H1 (cell line): ENCODE measurements at regions not wholly inside any gene's neighbourhood (a gene's known extent, or its start where the extent isn't known, plus 50 kb on each side); places are given as distances from the start of the nearest gene placed in this dataset.

Experiments
- CTCF ChIA-PET: fragments of 300-600 bp; sonication (Branson Sonifier 250); formaldehyde crosslinking; loops from one replicate; lab custom pipeline; 2021; ENCODE audit not compliant: partially characterized antibody; lab: Charles Lee
- POLR2A ChIA-PET: fragments of 300-600 bp; sonication (Branson Sonifier 250); formaldehyde crosslinking; loops from one replicate; lab custom pipeline; 2021; ENCODE audit warnings: inconsistent platforms; ENCODE audit not compliant: partially characterized antibody; lab: Charles Lee
- DNase-seq, 2 experiments: peaks; one replicate each; pipeline versions ENCODE4 v3.0.0 to v3.0.0-alpha.2; 2010 to 2022; ENCODE audit warnings: low spot score in 2 of 2, low read depth in 1 of 2, mixed read lengths in 1 of 2
- FAIRE-seq: peaks from 2 replicates; lab custom pipeline; 2011; peaks lifted over from hg19 to GRCh38; lab: Jason Lieb, UNC
- H2AFZ ChIP-seq: 2 replicates; pipeline ENCODE4 v1.8.1; 2012; ENCODE audit warnings: low read length, inconsistent platforms
- H2AK5ac ChIP-seq: 2 replicates; pipeline ENCODE4 v1.6.1; 2013; ENCODE audit warnings: low read depth, low read length
- H2BK120ac ChIP-seq: replicated peaks from 2 replicates; pipeline ENCODE3; 2013; ENCODE audit warnings: low read depth, low read length, inconsistent platforms
- H2BK12ac ChIP-seq: 2 replicates; pipeline ENCODE4 v1.6.1; 2013; ENCODE audit warnings: low read depth, low read length
- H2BK15ac ChIP-seq: 2 replicates; pipeline ENCODE4 v1.6.1; 2013; ENCODE audit warnings: low read length
- H2BK20ac ChIP-seq: 2 replicates; pipeline ENCODE4 v1.6.1; 2013; ENCODE audit warnings: low read length
- H2BK5ac ChIP-seq: 2 replicates; pipeline ENCODE4 v1.6.1; 2013; ENCODE audit warnings: low read depth, low read length
- H3K14ac ChIP-seq: 2 replicates; pipeline ENCODE4 v1.6.1; 2013; ENCODE audit warnings: inconsistent platforms; ENCODE audit not compliant: insufficient read length
- H3K18ac ChIP-seq: 2 replicates; pipeline ENCODE4 v1.6.1; 2013; ENCODE audit warnings: low read length; ENCODE audit errors: extremely low read depth
- H3K23ac ChIP-seq: 2 replicates; pipeline ENCODE4 v1.6.1; 2013; ENCODE audit warnings: inconsistent platforms; ENCODE audit not compliant: insufficient read length
- H3K23me2 ChIP-seq: 2 replicates; pipeline ENCODE4 v1.6.1; 2013; ENCODE audit warnings: low read depth, low read length
- H3K27ac ChIP-seq: 2 replicates; pipeline ENCODE4 v1.6.1; 2011; ENCODE audit warnings: low read depth, low read length, inconsistent platforms
- H3K27me3 ChIP-seq, 4 experiments: replicated peaks in 1 of 4; 1 replicate in 1 of 4; 2 replicates in 3 of 4; pipeline versions ENCODE4 v1.6.1 to v1.8.1; 2011 to 2013; ENCODE audit warnings: low read length in 3 of 4, mild to moderate bottlenecking in 3 of 4, inconsistent platforms in 2 of 4, mixed read lengths in 2 of 4, moderate library complexity in 1 of 4; ENCODE audit not compliant: control insufficient read depth in 3 of 4, insufficient read depth in 3 of 4; ENCODE audit errors: extremely low read depth in 1 of 4
- H3K36me3 ChIP-seq, 4 experiments: 2 replicates each; pipeline versions ENCODE4 v1.6.1 to v1.8.1; 2011 to 2013; ENCODE audit warnings: mild to moderate bottlenecking in 4 of 4, low read length in 3 of 4, moderate library complexity in 2 of 4, control low read depth in 1 of 4, inconsistent platforms in 1 of 4; ENCODE audit not compliant: insufficient read depth in 4 of 4, control insufficient read depth in 2 of 4
- H3K4ac ChIP-seq: replicated peaks from 2 replicates; pipeline ENCODE3; 2013; ENCODE audit warnings: low read length, low read depth, mixed read lengths, inconsistent platforms; ENCODE audit not compliant: insufficient read length
- H3K4me1 ChIP-seq, 4 experiments: replicated peaks in 1 of 4; 1 replicate in 1 of 4; 2 replicates in 3 of 4; pipeline versions ENCODE4 v1.6.1 to v1.8.1; 2011 to 2013; ENCODE audit warnings: low read length in 3 of 4, inconsistent platforms in 2 of 4, mixed read lengths in 1 of 4; ENCODE audit not compliant: insufficient read depth in 4 of 4, control insufficient read depth in 3 of 4
- H3K4me2 ChIP-seq, 2 experiments: 2 replicates each; pipeline versions ENCODE4 v1.6.1 to v1.8.1; 2011 to 2013; ENCODE audit warnings: low read depth in 2 of 2, low read length in 2 of 2, control low read depth in 1 of 2, inconsistent platforms in 1 of 2, mild to moderate bottlenecking in 1 of 2; ENCODE audit not compliant: insufficient read depth in 1 of 2
- H3K4me3 ChIP-seq, 4 experiments: fragments of 200-600, 300-600 bp in 1 of 4; sonication (generic), shearing (Covaris generic), sonication (Bioruptor Twin) in 1 of 4; 2 replicates each; pipeline versions ENCODE4 v1.5.1 to v1.8.1; 2011 to 2016; ENCODE audit warnings: low read length in 4 of 4, low read depth in 3 of 4, control low read depth in 2 of 4, inconsistent platforms in 2 of 4, mild to moderate bottlenecking in 2 of 4, mixed read lengths in 1 of 4, moderate library complexity in 1 of 4; ENCODE audit not compliant: insufficient read depth in 2 of 4; ENCODE audit errors: extremely low read depth in 1 of 4
- H3K56ac ChIP-seq: replicated peaks from 2 replicates; pipeline ENCODE3; 2013; ENCODE audit warnings: low read depth, mild to moderate bottlenecking, mixed read lengths, low read length, inconsistent platforms; ENCODE audit not compliant: insufficient read length
- H3K79me1 ChIP-seq: 2 replicates; pipeline ENCODE4 v1.6.1; 2013; ENCODE audit warnings: low read depth, low read length, control low read depth
- H3K79me2 ChIP-seq, 2 experiments: 2 replicates each; pipeline versions ENCODE4 v1.6.1 to v1.8.1; 2012 to 2013; ENCODE audit warnings: low read length in 2 of 2, mild to moderate bottlenecking in 2 of 2, inconsistent platforms in 1 of 2; ENCODE audit not compliant: insufficient read depth in 2 of 2, control insufficient read depth in 1 of 2
- H3K9ac ChIP-seq, 4 experiments: replicated peaks in 1 of 4; 1 replicate in 1 of 4; 2 replicates in 3 of 4; pipeline versions ENCODE4 v1.6.1 to v1.8.1; 2011 to 2013; ENCODE audit warnings: low read depth in 3 of 4, low read length in 3 of 4, control low read depth in 2 of 4, mild to moderate bottlenecking in 2 of 4, moderate library complexity in 2 of 4, inconsistent platforms in 1 of 4; ENCODE audit errors: extremely low read depth in 1 of 4
- H3K9me3 ChIP-seq, 2 experiments: 2 replicates each; pipeline versions ENCODE4 v1.6.1 to v1.8.1; 2012 to 2013; ENCODE audit warnings: mild to moderate bottlenecking in 2 of 2, moderate library complexity in 2 of 2, control low read depth in 1 of 2, inconsistent platforms in 1 of 2, low read depth in 1 of 2, low read length in 1 of 2, mixed read lengths in 1 of 2; ENCODE audit not compliant: insufficient read depth in 2 of 2
- H4K20me1 ChIP-seq, 2 experiments: replicated peaks in 1 of 2; 2 replicates each; pipeline versions ENCODE3 to v1.8.1; 2011 to 2013; ENCODE audit warnings: inconsistent platforms in 2 of 2, low read length in 2 of 2, mild to moderate bottlenecking in 1 of 2; ENCODE audit not compliant: insufficient read depth in 2 of 2, control insufficient read depth in 1 of 2
- H4K5ac ChIP-seq: 2 replicates; pipeline ENCODE4 v1.6.1; 2013; ENCODE audit warnings: low read length, low read depth, mixed read lengths, inconsistent platforms; ENCODE audit not compliant: insufficient read length
- H4K8ac ChIP-seq: 2 replicates; pipeline ENCODE4 v1.8.0; 2013; ENCODE audit warnings: mild to moderate bottlenecking, moderate library complexity, low read length, inconsistent platforms; ENCODE audit not compliant: insufficient read depth; ENCODE audit errors: extremely low read depth
- H4K91ac ChIP-seq: replicated peaks from 2 replicates; pipeline ENCODE3; 2013; ENCODE audit warnings: low read length, mixed read lengths, inconsistent platforms; ENCODE audit not compliant: insufficient read length
- CBX5 ChIP-seq: fragments of 300-800, 300-1000 bp; sonication (generic); IDR thresholded peaks from 2 replicates; pipeline ENCODE4 v1.7.1; 2016; ENCODE audit warnings: antibody characterized with exemption, low read length, low read depth
- E2F6 ChIP-seq: IDR thresholded peaks from 2 replicates; pipeline ENCODE4 v1.6.1; 2012; ENCODE audit warnings: inconsistent platforms
- NRF1 ChIP-seq: IDR thresholded peaks from 2 replicates; pipeline ENCODE4 v1.6.1; 2011; ENCODE audit warnings: mild to moderate bottlenecking, low read depth, low read length, improper control_type of control experiment
- TCF12 ChIP-seq: IDR thresholded peaks from 2 replicates; pipeline ENCODE4 v1.6.1; 2011; ENCODE audit warnings: low read depth, mild to moderate bottlenecking, low read length
- WGBS, 2 experiments: shearing (Covaris generic) in 1 of 2; methylation state at CpG; one replicate each; pipeline versions ENCODE4 v1.1.6 to v1.1.7; 2013 to 2015; ENCODE audit warnings: low lambda C conversion rate in 2 of 2, mixed read lengths in 2 of 2, inconsistent platforms in 1 of 2, low coverage in 1 of 2, missing lambda C conversion rate in 1 of 2; ENCODE audit not compliant: insufficient replicate concordance in 2 of 2, insufficient coverage in 1 of 2, insufficient read length in 1 of 2; ENCODE audit errors: extremely low coverage in 1 of 2, missing lambda C conversion rate in 1 of 2; 5-methylcytosine and 5-hydroxymethylcytosine counted together

GRCh38 chr2:150587547-150588505 is 100.4 kb upstream of the RND3 start:
- H2BK5ac ChIP-seq, result no peak overlapping the region
- no peak overlapping the region for H2BK12ac ChIP-seq
- no peaks in the 10 kb centered on the region for H3K9me3 ChIP-seq
- H2BK20ac ChIP-seq, result no peak overlapping the region
- no peaks in the 10 kb centered on the region for H3K79me1 ChIP-seq
- no peak overlapping the region for H3K4me2 ChIP-seq
- no peak overlapping the region for H3K9ac ChIP-seq
- no peak overlapping the region for H3K56ac ChIP-seq
- H4K5ac ChIP-seq, result no peak overlapping the region
- H3K4me3 ChIP-seq, result no peak overlapping the region
- no peak overlapping the region for H2AK5ac ChIP-seq
- H3K27me3 ChIP-seq, result no peaks in the 10 kb centered on the region
- WGBS, 2 experiments, result 85% methylated on average over 10 of the region's 10 CpGs; no CpG with 5 or more reads in 1 of the 2 experiments
- ChIA-PET POLR2A (no interaction called here), CTCF (interaction anchor here (0.7 to 1.5 kb wide), 6 partner anchors 21 to 444 kb away, joined by 3 to 4 read pairs (median 3); no protein-coding TSS in a partner anchor)
- H3K4ac ChIP-seq, result no peak overlapping the region
- H2AFZ ChIP-seq, result 0 out of 2 replicates have a peak overlapping the region, but pooled peaks have one; percentile 7
- FAIRE-seq (no peak), DNase-seq (no peak)
- no peaks in the 10 kb centered on the region for H3K4me1 ChIP-seq
- H3K23me2 ChIP-seq, result no peaks in the 10 kb centered on the region
- H4K20me1 ChIP-seq, result no peaks in the 10 kb centered on the region
- H2BK15ac ChIP-seq, result no peak overlapping the region
- no peaks in the 10 kb centered on the region for H3K79me2 ChIP-seq
- no peak overlapping the region for H3K23ac ChIP-seq
- H4K91ac ChIP-seq, result no peak overlapping the region
- no peak overlapping the region for H3K27ac ChIP-seq
- H3K18ac ChIP-seq, result no peak overlapping the region
- no peak overlapping the region for H3K14ac ChIP-seq
- no peak overlapping the region for H2BK120ac ChIP-seq
- H3K36me3 ChIP-seq, result no peaks in the 10 kb centered on the region
- no peak overlapping the region for H4K8ac ChIP-seq
- TF ChIP-seq E2F6 (no peak), NRF1 (no peak), TCF12 (no peak), CBX5 (no peak)
